ENCODE measurements at regions not wholly inside any gene's neighbourhood (a gene's known extent, or its start where the extent isn't known, plus 50 kb on each side); places are given as distances from the start of the nearest gene placed in this dataset.

DNA sequence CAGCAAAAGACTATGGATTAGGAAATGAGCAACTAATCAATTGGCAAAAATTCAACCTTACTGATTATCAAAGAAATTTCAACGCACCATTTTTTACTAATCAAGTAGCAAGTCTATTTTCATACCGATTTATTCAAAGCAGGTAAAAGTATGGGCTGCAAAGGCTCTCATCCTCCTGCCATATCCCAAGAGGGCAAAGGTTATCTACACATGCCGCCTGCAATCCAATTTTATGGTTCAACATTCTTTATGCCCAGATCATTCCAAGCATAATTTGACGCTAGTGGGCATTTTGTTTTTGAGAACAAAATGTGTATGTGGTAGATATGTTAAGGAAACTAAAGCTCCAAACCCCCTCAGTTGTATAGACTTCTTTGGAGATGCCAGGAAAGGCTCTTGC is 270.6 kb downstream of the MAF start:
- WGBS, 4 donors: 85 to 93% (median 91%) methylated on average over 4 of the region's 4 CpGs
- Histone ChIP-seq H3K27ac (no peak overlapping the region), H3K27me3 (no peaks in the 10 kb centered on the region), H3K36me3 (replicated peaks in 1 of 2) (no peaks in the 10 kb centered on the region), H3K4me1 (replicated peaks in 1 of 2) (peaks cover 0 to 4% of the 10 kb centered on the region in 2 donors), H3K4me3 (no peak overlapping the region), H3K9me3 (replicated peaks in 1 of 3) (no peaks in the 10 kb centered on the region)
- DNase-seq: no peak
- TF ChIP-seq POLR2A (IDR thresholded peaks at IDR 0.05): no peak
- intact Hi-C loops (cut with DNase I): no loop called here

DNA sequence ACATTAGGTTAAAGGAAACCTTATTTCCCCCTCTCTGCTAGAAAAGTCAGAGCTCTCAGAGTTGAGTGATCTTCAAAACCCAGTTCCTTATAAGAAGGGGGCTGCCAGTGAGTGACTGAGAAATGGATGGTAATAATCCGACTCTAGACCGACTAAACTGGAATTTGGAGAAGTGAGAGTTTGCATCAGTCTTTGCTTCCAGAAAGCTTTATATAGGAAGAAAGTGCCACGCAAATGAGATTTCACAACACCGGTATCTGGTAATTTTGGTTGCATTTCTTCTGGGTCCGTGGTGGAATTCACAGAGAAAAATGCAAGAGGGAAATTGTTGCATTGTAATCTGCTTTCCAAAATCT is 271.4 kb downstream of the MAF start:
- Histone ChIP-seq H3K27me3 (no peaks in the 10 kb centered on the region), H3K9me3 (replicated peaks in 1 of 3) (no peaks in the 10 kb centered on the region), H3K4me3 (no peak overlapping the region), H3K27ac (no peak overlapping the region), H3K36me3 (replicated peaks in 1 of 2) (no peaks in the 10 kb centered on the region), H3K4me1 (replicated peaks in 1 of 2) (peaks cover 0 to 4% of the 10 kb centered on the region in 2 donors)
- WGBS, 4 donors: 72 to 85% (median 75%) methylated on average over 5 of the region's 5 CpGs
- peak in 1 of 7 donors; percentile 16 for DNase-seq
- intact Hi-C loops (cut with DNase I): no loop called here
- no peak for TF ChIP-seq POLR2A (IDR thresholded peaks at IDR 0.05)
- TF ChIP-seq, protein P1, sequence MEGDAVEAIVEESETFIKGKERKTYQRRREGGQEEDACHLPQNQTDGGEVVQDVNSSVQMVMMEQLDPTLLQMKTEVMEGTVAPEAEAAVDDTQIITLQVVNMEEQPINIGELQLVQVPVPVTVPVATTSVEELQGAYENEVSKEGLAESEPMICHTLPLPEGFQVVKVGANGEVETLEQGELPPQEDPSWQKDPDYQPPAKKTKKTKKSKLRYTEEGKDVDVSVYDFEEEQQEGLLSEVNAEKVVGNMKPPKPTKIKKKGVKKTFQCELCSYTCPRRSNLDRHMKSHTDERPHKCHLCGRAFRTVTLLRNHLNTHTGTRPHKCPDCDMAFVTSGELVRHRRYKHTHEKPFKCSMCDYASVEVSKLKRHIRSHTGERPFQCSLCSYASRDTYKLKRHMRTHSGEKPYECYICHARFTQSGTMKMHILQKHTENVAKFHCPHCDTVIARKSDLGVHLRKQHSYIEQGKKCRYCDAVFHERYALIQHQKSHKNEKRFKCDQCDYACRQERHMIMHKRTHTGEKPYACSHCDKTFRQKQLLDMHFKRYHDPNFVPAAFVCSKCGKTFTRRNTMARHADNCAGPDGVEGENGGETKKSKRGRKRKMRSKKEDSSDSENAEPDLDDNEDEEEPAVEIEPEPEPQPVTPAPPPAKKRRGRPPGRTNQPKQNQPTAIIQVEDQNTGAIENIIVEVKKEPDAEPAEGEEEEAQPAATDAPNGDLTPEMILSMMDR (IDR thresholded peaks at IDR 0.05): no peak

DNA sequence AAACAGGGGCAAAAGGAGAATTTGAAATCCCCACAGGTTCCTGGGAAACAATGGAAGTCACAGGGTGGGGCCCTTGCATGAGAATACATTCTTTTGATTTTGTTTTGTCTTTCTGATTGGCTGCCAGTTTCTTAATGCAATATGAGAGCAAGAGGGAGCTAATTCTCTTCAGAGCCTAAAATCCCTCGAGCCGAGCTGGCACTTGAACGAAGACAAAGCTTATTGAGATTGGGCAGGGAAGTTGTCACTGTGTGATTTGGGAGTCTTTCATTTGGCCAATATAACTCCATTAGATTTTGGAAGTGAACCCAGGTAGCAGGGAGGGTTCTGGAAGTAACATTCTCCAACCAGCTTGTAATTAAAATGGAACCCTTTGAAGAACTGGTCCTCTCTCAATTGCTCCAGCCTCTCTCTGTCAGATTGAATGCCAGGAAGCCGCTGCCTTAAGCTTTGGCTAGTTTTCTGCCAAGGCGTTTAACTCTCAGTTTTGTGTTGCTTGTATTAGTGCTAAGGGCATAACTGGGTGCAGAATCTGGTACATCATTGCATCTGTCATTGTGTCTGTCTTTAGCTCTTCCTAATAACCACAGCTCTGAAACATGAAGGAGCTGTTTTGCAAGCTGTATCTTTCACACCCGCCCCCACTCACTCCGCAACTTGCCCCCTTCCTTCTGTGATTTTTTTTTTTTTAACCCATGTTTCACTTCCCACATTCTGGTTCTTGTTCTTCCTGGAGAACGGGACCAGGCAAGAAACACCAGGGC is 272.0 kb downstream of the MAF start:
- Histone ChIP-seq H3K27me3 (no peaks in the 10 kb centered on the region), H3K27ac (peak overlapping the region in 2 of 5 donors; percentile 3 to 56), H3K36me3 (replicated peaks in 1 of 2) (no peaks in the 10 kb centered on the region), H3K9me3 (replicated peaks in 1 of 3) (no peaks in the 10 kb centered on the region), H3K4me1 (replicated peaks in 1 of 2) (peaks cover 0 to 4% of the 10 kb centered on the region in 2 donors), H3K4me3 (no peak overlapping the region)
- WGBS, 4 donors: 46 to 56% (median 50%) methylated on average over 8 of the region's 8 CpGs
- TF ChIP-seq, protein P1 (IDR thresholded peaks at IDR 0.05): no peak
- TF ChIP-seq POLR2A (IDR thresholded peaks at IDR 0.05): no peak
- intact Hi-C loops (cut with DNase I): no loop called here
- DNase-seq: peak in 3 of 7 donors; percentile 23 to 30 (median 23)

DNA sequence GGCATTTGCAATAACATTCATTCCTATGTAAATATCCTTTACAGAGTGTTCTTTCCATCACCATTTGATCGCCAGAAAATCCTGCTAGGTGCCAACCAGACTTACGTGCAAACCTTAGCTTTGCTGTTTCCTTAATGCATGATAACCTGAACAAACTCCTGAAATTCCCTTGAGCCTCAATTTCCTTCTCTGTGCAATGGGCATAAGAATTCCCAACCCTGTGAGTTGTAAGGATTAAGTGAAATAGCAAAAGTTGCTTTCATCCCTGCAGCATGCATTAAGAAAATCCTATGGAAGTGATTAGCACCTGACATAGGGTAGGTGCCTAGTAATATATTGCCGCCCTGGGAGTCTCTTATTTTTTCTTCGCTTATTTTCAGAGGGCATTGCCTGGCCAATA is 272.7 kb downstream of the MAF start:
- TF ChIP-seq POLR2A (IDR thresholded peaks at IDR 0.05): no peak
- TF ChIP-seq, protein P1 (IDR thresholded peaks at IDR 0.05): no peak
- H3K9me3 ChIP-seq (replicated peaks in 1 of 3): no peaks in the 10 kb centered on the region
- peak overlapping the region in 1 of 5 donors; percentile 3 for H3K27ac ChIP-seq
- DNase-seq: no peak
- no peaks in the 10 kb centered on the region for H3K27me3 ChIP-seq
- H3K36me3 ChIP-seq (replicated peaks in 1 of 2): no peaks in the 10 kb centered on the region
- peaks cover 0 to 4% of the 10 kb centered on the region in 2 donors for H3K4me1 ChIP-seq (replicated peaks in 1 of 2)
- intact Hi-C loops (cut with DNase I): no loop called here
- no peak overlapping the region for H3K4me3 ChIP-seq
- 74 to 88% (median 78%) methylated on average over 4 of the region's 4 CpGs for WGBS, 4 donors

DNA sequence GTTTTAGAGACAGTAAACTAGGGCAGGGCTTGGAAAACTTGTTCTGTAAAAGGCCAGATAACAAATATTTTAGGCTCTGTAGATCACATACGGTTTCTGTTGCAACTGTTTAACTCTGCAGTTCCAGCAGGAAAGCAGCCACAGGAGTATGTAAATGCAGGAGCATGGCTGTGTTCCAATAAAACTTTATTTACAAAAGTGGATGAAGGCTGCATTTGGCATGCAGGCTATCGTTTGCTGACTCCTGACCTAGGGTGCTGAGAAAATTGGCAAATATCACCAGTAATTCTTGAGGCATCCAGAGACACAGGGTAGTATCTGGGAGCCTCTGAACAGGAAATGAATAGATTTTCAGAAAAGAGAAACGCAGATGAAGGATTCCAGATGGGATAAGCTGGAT is 274.0 kb downstream of the MAF start:
- intact Hi-C loops (cut with DNase I): no loop called here
- no peak for TF ChIP-seq POLR2A (IDR thresholded peaks at IDR 0.05)
- TF ChIP-seq, protein P1 (IDR thresholded peaks at IDR 0.05): no peak
- no peak for DNase-seq
- H3K27ac ChIP-seq: no peak overlapping the region
- no peaks in the 10 kb centered on the region for H3K27me3 ChIP-seq
- H3K4me1 ChIP-seq (replicated peaks in 1 of 2): peaks cover 0 to 4% of the 10 kb centered on the region in 2 donors
- 50 to 72% (median 67%) methylated on average over 3 of the region's 3 CpGs for WGBS, 4 donors
- no peak overlapping the region for H3K4me3 ChIP-seq
- H3K9me3 ChIP-seq (replicated peaks in 1 of 3): no peaks in the 10 kb centered on the region
- no peaks in the 10 kb centered on the region for H3K36me3 ChIP-seq (replicated peaks in 1 of 2)

Measured in adrenal gland (tissue), 9 donors.